ENCODE measurements at regions not wholly inside any gene's neighbourhood (a gene's known extent, or its start where the extent isn't known, plus 50 kb on each side); places are given as distances from the start of the nearest gene placed in this dataset.

- H3K4me1 ChIP-seq (ENCODE audit: control insufficient read depth in 1 of 2, insufficient read depth in 2 of 2, low read depth in 1 of 2, low read length in 1 of 2): no peaks in the 10 kb centered on the region
- ChIA-PET CTCF (no interaction called here), POLR2A (no interaction called here)
- H2AFZ ChIP-seq (ENCODE audit: low read depth): no peak overlapping the region
- DNase-seq: no peak
- H4K20me1 ChIP-seq (ENCODE audit: insufficient read depth): no peaks in the 10 kb centered on the region
- no peak overlapping the region for H3K9ac ChIP-seq
- no peak for TF ChIP-seq EP300 (IDR thresholded peaks at IDR 0.05; ENCODE audit: borderline replicate concordance in 1 of 2, low read depth in 1 of 2, low read length in 1 of 2)
- no peak for TF ChIP-seq FOXJ3 (CRISPR knock-in tag; IDR thresholded peaks at IDR 0.05)
- TF ChIP-seq RFX5 (IDR thresholded peaks at IDR 0.05; ENCODE audit: low read length): no peak
- no peak for TF ChIP-seq NRF1 (IDR thresholded peaks at IDR 0.05; ENCODE audit: low read depth, low read length)
- no peak for TF ChIP-seq IRF3 (IDR thresholded peaks at IDR 0.05; ENCODE audit: low read depth, low read length)
- no peak for TF ChIP-seq CHD2 (IDR thresholded peaks at IDR 0.05; ENCODE audit: low read length, partially characterized antibody)
- TF ChIP-seq, protein P1, sequence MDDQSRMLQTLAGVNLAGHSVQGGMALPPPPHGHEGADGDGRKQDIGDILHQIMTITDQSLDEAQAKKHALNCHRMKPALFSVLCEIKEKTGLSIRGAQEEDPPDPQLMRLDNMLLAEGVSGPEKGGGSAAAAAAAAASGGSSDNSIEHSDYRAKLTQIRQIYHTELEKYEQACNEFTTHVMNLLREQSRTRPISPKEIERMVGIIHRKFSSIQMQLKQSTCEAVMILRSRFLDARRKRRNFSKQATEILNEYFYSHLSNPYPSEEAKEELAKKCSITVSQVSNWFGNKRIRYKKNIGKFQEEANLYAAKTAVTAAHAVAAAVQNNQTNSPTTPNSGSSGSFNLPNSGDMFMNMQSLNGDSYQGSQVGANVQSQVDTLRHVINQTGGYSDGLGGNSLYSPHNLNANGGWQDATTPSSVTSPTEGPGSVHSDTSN (IDR thresholded peaks at IDR 0.05): no peak
- TF ChIP-seq, protein P2, sequence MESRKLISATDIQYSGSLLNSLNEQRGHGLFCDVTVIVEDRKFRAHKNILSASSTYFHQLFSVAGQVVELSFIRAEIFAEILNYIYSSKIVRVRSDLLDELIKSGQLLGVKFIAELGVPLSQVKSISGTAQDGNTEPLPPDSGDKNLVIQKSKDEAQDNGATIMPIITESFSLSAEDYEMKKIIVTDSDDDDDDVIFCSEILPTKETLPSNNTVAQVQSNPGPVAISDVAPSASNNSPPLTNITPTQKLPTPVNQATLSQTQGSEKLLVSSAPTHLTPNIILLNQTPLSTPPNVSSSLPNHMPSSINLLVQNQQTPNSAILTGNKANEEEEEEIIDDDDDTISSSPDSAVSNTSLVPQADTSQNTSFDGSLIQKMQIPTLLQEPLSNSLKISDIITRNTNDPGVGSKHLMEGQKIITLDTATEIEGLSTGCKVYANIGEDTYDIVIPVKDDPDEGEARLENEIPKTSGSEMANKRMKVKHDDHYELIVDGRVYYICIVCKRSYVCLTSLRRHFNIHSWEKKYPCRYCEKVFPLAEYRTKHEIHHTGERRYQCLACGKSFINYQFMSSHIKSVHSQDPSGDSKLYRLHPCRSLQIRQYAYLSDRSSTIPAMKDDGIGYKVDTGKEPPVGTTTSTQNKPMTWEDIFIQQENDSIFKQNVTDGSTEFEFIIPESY (IDR thresholded peaks at IDR 0.05; ENCODE audit: borderline replicate concordance, low read depth): no peak
- H3F3A ChIP-seq (replicated peaks; ENCODE audit: insufficient read depth): no peaks in the 10 kb centered on the region
- H3K27ac ChIP-seq (ENCODE audit: low read depth in 2 of 2, low read length in 1 of 2): no peak overlapping the region
- H3K27me3 ChIP-seq (ENCODE audit: insufficient read depth): no peaks in the 10 kb centered on the region
- H3K36me3 ChIP-seq (replicated peaks in 1 of 2; ENCODE audit: control insufficient read depth in 1 of 2, insufficient read depth in 2 of 2, low read length in 1 of 2): no peaks in the 10 kb centered on the region
- no peaks in the 10 kb centered on the region for H3K9me3 ChIP-seq
- no peaks in the 10 kb centered on the region for H3K79me2 ChIP-seq (ENCODE audit: insufficient read depth)
- no peak overlapping the region for H3K4me2 ChIP-seq
- no peak overlapping the region for H3K4me3 ChIP-seq (ENCODE audit: low read depth in 2 of 2, low read length in 1 of 2)
- no peaks in the 10 kb centered on the region for H3K9me2 ChIP-seq
- WGBS (ENCODE audit: low lambda C conversion rate): 61% methylated on average over 4 of the region's 4 CpGs
These were observed 411.9 kb upstream of the ZNF804A start for GRCh38 chr2:184186436-184186835.

DNA sequence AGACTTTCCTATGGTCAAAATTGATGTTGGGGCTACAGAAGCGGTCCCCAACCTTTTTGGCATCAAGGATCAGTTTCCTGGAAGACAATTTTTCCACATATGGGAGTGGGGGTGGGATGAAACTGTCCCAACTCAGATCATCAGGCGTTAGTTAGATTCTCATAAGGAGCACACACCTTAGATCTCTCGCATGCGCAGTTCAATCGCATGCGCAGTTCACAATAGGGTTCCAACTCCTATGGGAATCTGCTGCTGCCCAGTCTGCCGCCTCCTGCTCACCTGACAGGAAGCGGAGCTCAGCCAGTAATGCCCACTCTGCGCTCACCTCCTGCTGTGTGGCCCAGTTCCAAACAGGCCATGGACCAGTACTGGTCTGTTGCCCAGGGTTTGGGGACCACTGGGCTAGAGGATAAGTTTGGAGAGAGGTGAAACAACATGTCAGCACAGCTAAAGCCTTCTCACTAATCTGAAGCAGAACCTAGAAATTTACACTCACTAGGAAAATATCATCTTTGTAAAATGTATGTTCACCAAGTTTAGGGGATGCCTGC is 410.8 kb upstream of the ZNF804A start:
- ChIA-PET CTCF (no interaction called here), POLR2A (no interaction called here)
- 83% methylated on average over 9 of the region's 9 CpGs for WGBS (ENCODE audit: low lambda C conversion rate)

More for the DNA sequence above, 410.8 kb upstream of the ZNF804A start:
- Histone ChIP-seq H3K79me2 (ENCODE audit: insufficient read depth) (no peaks in the 10 kb centered on the region), H2AFZ (ENCODE audit: low read depth) (no peak overlapping the region), H3K9me3 (no peaks in the 10 kb centered on the region), H3K4me2 (no peak overlapping the region), H3F3A (replicated peaks; ENCODE audit: insufficient read depth) (no peaks in the 10 kb centered on the region), H3K4me1 (ENCODE audit: control insufficient read depth in 1 of 2, insufficient read depth in 2 of 2, low read depth in 1 of 2, low read length in 1 of 2) (no peaks in the 10 kb centered on the region), H3K27ac (ENCODE audit: low read depth in 2 of 2, low read length in 1 of 2) (no peak overlapping the region), H3K27me3 (ENCODE audit: insufficient read depth) (no peaks in the 10 kb centered on the region), H3K9ac (no peak overlapping the region), H4K20me1 (ENCODE audit: insufficient read depth) (no peaks in the 10 kb centered on the region), H3K36me3 (replicated peaks in 1 of 2; ENCODE audit: control insufficient read depth in 1 of 2, insufficient read depth in 2 of 2, low read length in 1 of 2) (no peaks in the 10 kb centered on the region), H3K9me2 (no peaks in the 10 kb centered on the region), H3K4me3 (ENCODE audit: low read depth in 2 of 2, low read length in 1 of 2) (no peak overlapping the region)
- TF ChIP-seq EZH2phosphoT487 (IDR thresholded peaks at IDR 0.05; ENCODE audit: borderline replicate concordance, low read depth) (no peak), GABPA (IDR thresholded peaks at IDR 0.05; ENCODE audit: low read depth) (no peak), MEF2A (IDR thresholded peaks at IDR 0.05; ENCODE audit: borderline replicate concordance, low read depth) (no peak), USF1 (IDR thresholded peaks at IDR 0.05; ENCODE audit: borderline replicate concordance, low read depth) (no peak), SIN3A (IDR thresholded peaks at IDR 0.05; ENCODE audit: borderline replicate concordance, low read depth, low read length) (no peak), FOSL2 (IDR thresholded peaks at IDR 0.05; ENCODE audit: borderline replicate concordance, low read depth) (no peak)
- no peak for DNase-seq

All from SK-N-SH (cell line).